HG03565 (cell line): ENCODE measurements at regions not wholly inside any gene's neighbourhood (a gene's known extent, or its start where the extent isn't known, plus 50 kb on each side); places are given as distances from the start of the nearest gene placed in this dataset.

Experiments used
- ATAC-seq: cut with Tn5 transposase; IDR thresholded peaks from one replicate; pipeline ENCODE4 v1.9.1; 2021; ENCODE audit warnings: mild to moderate bottlenecking, moderate library complexity; ENCODE audit not compliant: unreplicated experiment

DNA sequence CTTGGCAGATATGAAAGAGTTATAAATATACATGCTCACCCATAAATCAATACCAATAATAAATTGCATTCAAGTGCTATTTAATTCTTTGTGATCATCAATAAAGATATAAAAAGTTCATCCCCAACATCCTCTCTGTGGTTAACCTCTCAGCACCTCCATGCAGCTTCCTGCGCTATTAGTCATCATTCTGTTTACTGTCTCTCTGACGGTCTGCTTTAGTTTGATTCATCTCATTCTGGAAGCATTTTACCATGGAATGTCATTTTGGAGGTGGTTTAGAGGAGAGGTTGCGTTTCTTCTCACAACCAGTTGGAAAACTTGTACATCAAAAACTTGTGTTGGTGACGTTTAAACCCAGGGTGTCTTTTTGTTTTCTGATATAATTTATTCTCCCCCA is 486.6 kb downstream of the BRINP1 start:
- no peak for ATAC-seq

GRCh38 chr9:118883411-118883810 is 485.8 kb downstream of the BRINP1 start:
- ATAC-seq: no peak

- ATAC-seq: no peak
Observed at GRCh38 chr9:118891213-118891612, 478.0 kb downstream of the BRINP1 start.

DNA sequence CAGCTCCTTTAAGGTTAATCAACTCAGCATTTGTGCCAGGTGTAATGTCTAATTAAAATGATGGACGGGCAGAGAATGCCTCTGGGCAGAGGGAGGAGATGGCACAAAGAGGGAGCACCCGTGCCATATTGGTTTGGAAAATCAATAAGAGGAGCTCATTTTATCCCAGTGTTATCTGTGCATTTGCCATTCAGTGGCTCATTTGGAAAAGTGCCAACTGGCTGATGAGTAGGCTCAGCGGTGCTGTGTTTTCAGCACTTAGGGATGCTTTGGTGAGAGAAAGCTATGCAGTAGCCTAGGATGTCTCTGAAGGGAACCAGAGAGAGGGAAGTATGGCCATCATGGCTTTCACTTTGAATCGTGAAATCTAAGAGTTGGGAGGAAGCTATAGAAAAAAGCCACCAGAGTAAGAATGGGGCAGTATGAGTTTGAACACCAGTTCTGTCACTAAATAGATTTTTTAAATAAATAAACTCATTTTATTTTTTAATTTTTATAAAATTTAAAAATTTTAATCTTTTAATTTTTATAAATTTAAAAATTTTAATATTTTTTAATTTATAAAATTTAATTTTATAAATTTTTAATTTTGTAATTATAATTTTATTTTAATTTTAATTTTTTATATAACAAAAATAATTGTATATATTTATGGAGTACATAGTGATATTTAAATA is 472.8 kb downstream of the BRINP1 start:
- ATAC-seq: no peak

DNA sequence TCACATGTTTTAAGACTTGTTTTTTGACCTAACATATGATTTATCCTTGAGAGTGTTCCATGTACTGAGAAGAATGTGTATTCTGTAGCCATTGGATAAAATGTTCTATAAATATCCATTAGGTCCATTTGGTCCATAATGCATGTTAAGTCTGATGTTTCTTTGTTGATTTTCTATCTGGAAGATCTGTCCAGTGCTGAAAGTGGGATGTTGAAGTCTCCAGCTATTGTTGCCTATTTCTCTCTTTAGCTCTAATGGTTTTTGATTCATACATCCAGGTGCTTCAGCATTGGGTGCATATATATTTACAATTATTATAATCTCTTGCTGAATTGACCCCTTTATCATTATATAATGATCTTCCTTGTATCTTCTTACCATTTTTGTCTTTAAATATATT is 451.1 kb downstream of the BRINP1 start:
- no peak for ATAC-seq

DNA sequence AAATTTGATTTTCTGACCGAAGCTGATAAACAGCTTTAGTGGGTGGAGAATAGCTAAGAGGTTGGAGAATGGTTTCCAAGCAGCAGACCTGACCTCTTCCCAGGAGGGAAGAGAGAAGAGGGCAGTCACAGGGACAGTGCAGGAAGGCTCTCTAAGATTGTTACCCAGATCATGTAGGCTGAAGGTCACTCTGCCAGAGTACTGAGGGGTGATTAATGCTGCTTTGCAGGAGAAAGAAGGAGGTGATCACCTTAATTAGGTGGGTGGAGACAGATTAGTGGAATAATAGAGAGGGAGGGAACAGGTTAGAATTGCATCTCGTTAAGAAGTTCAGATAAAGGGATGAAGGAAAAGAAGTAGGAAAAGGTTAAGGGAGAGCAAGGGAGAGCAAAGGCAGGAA is 440.5 kb downstream of the BRINP1 start:
- no peak for ATAC-seq

GRCh38 chr9:118929287-118929686 is 439.9 kb downstream of the BRINP1 start:
- ATAC-seq: no peak

DNA sequence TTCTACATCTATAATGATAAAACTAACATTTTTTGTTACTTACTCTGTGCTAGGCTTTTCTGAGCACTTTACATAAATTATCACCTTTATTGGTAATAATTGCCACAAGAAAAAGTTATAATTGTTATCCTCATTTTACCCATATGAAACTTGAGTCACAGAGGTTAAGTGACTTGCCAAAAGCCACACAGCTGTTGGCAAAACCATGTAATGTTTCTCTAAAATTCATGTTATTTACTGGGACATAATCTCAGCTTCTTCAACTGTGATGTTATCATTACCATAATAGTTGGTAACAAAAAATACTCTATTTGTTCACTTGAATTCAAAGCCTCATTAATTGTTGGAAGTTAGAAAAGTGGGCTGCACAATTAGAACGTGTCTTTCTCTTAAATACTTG is 437.3 kb downstream of the BRINP1 start:
- ATAC-seq: no peak

DNA sequence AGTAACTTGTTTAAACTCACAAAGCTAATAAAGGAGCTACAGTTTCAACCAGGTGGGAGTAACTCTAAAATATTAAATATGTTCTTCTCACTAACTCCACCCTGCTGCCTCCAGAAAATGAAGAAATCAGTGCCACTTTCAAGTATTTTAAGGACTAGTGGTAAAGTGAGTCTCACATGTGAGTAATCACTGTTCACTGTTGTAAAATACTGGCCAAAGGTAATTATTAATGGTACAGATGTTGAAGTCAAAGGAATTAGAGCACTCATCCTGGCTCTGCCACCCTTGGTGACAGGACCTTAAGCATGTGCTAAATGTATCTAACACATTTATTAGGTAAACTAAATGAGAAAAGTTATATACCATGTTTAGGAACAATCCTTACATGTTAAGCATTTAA is 430.7 kb downstream of the BRINP1 start:
- no peak for ATAC-seq

GRCh38 chr9:118940473-118940872 is 428.8 kb downstream of the BRINP1 start:
- no peak for ATAC-seq

- ATAC-seq: no peak
Observed at GRCh38 chr9:118946669-118947068, 422.6 kb downstream of the BRINP1 start.

GRCh38 chr9:118954857-118955256 is 414.4 kb downstream of the BRINP1 start:
- no peak for ATAC-seq

- ATAC-seq: no peak
Observed at GRCh38 chr9:118957585-118957984, 411.6 kb downstream of the BRINP1 start.

DNA sequence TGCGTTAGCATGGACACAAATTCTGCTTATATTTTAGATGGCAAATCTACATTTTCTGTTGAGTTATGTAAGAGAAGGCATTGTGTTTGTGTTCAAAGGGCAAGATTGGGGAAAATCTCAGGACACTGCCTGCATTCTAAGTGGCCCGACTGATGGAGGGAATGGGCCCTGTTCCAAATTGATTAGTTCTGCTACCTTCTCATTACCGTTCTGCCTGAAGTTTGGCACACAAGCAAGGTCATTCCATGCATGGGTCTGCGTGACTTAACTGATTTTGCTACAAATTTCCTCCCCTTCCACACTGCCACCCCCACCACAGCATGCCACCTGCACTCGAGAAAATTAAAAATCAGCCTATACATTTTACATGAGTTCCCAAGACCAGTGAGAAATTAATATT is 409.9 kb downstream of the BRINP1 start:
- no peak for ATAC-seq

GRCh38 chr9:118961857-118962256 is 407.4 kb downstream of the BRINP1 start:
- ATAC-seq: no peak

GRCh38 chr9:118962426-118962825 is 406.8 kb downstream of the BRINP1 start:
- ATAC-seq: no peak

GRCh38 chr9:118963674-118964073 is 405.6 kb downstream of the BRINP1 start:
- ATAC-seq: no peak

GRCh38 chr9:118967901-118968300 is 401.3 kb downstream of the BRINP1 start:
- no peak for ATAC-seq

- ATAC-seq: no peak
Observed at GRCh38 chr9:118975736-118976135, 393.5 kb downstream of the BRINP1 start.

GRCh38 chr9:118976160-118976559 is 393.1 kb downstream of the BRINP1 start:
- ATAC-seq: no peak

DNA sequence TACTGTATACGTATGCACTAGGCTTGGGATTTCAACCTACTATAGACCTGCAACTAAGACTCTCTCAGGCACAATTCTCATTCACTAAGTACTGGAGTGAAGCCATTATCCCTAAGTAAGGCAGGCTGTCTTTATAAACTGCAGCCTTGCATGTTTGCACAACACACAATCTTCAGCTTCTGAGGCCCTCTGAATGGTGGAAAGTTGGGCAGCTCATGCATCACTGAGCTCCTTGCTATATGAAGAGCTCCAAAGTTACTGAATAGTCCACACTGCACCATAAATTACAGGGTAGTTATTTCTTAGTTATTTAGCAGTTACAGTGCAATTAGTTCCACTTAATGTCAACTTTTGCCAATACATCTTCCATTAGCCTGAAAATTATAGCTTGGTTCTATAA is 384.6 kb downstream of the BRINP1 start:
- ATAC-seq: no peak

- no peak for ATAC-seq
Observed at GRCh38 chr9:118985851-118986250, 383.4 kb downstream of the BRINP1 start.

- ATAC-seq: no peak
Observed at GRCh38 chr9:118987167-118987566, 382.1 kb downstream of the BRINP1 start.
